ENCODE measurements at regions not wholly inside any gene's neighbourhood (a gene's known extent, or its start where the extent isn't known, plus 50 kb on each side); places are given as distances from the start of the nearest gene placed in this dataset.
A peak's percentile ranks its signal among the peaks of the same experiment; 100 is the strongest.
"Not testable (repeated sequence)": the region's sequence is repeated elsewhere in the genome, so short reads cannot be mapped to it uniquely, and the experiment has no call there.

GRCh38 chrX:134311994-134312393 lies 61.1 kb upstream of the PHF6 start:
- H3K27ac Mint-ChIP-seq (ENCODE audit: low read depth, unreplicated experiment); intact Hi-C loops (cut with micrococcal nuclease); BruUV-seq (replicated peaks); H3K4me1 Mint-ChIP-seq (ENCODE audit: insufficient read depth, unreplicated experiment); DNase-seq (ENCODE audit: unreplicated experiment); H3K36me3 Mint-ChIP-seq (ENCODE audit: insufficient read depth, unreplicated experiment); H3K4me3 Mint-ChIP-seq (ENCODE audit: unreplicated experiment); H3K27me3 Mint-ChIP-seq (ENCODE audit: insufficient read depth, unreplicated experiment); CTCF ChIA-PET: not testable (repeated sequence)
- POLR2A ChIA-PET: interaction anchor here (0.6 to 0.7 kb wide), 2 partner anchors 16 to 608 kb away, joined by 3 read pairs; no protein-coding TSS in a partner anchor
- H3K9me3 Mint-ChIP-seq (ENCODE audit: unreplicated experiment): peaks cover 12% of the 10 kb centered on the region

GRCh38 chrX:134313418-134313817 lies 59.7 kb upstream of the PHF6 start:
- Mint-ChIP-seq H3K27me3 (ENCODE audit: insufficient read depth, unreplicated experiment) (no peaks in the 10 kb centered on the region), H3K27ac (ENCODE audit: low read depth, unreplicated experiment) (no peak overlapping the region), H3K4me1 (ENCODE audit: insufficient read depth, unreplicated experiment) (no peaks in the 10 kb centered on the region), H3K9me3 (ENCODE audit: unreplicated experiment) (peaks cover 12% of the 10 kb centered on the region), H3K36me3 (ENCODE audit: insufficient read depth, unreplicated experiment) (peaks cover 5% of the 10 kb centered on the region), H3K4me3 (ENCODE audit: unreplicated experiment) (no peak overlapping the region)
- BruUV-seq (replicated peaks): no TSS peak
- ChIA-PET CTCF (interaction anchor here (0.6 kb wide), 1 partner anchor 83 kb away, joined by 3 read pairs; no protein-coding TSS in a partner anchor), POLR2A (interaction anchor here (0.6 to 1.5 kb wide), 5 partner anchors 15 to 286 kb away, joined by 3 to 4 read pairs (median 3); no protein-coding TSS in a partner anchor)
- intact Hi-C loops (cut with micrococcal nuclease): no loop called here
- no peak for TF ChIP-seq CTCF (IDR thresholded peaks at IDR 0.05; ENCODE audit: unreplicated experiment)
- DNase-seq (ENCODE audit: unreplicated experiment): no peak

- POLR2A ChIA-PET: no interaction called here
- intact Hi-C loops (cut with micrococcal nuclease): no loop called here
- Mint-ChIP-seq H3K27ac (ENCODE audit: low read depth, unreplicated experiment) (peak overlapping the region; percentile 39), H3K4me3 (ENCODE audit: unreplicated experiment) (no peak overlapping the region), H3K27me3 (ENCODE audit: insufficient read depth, unreplicated experiment) (no peaks in the 10 kb centered on the region), H3K36me3 (ENCODE audit: insufficient read depth, unreplicated experiment) (no peaks in the 10 kb centered on the region), H3K4me1 (ENCODE audit: insufficient read depth, unreplicated experiment) (no peaks in the 10 kb centered on the region), H3K9me3 (ENCODE audit: unreplicated experiment) (peaks cover 18% of the 10 kb centered on the region)
- BruUV-seq (replicated peaks): no TSS peak
- CTCF ChIA-PET: interaction anchor here (0.8 to 1.0 kb wide), 2 partner anchors 21 to 97 kb away, joined by 3 read pairs; no protein-coding TSS in a partner anchor
- peak; percentile 14 for DNase-seq (ENCODE audit: unreplicated experiment)
- no peak for TF ChIP-seq CTCF (IDR thresholded peaks at IDR 0.05; ENCODE audit: unreplicated experiment)
Observed at GRCh38 chrX:134315866-134316265, 57.2 kb upstream of the PHF6 start.
